ENCODE measurements at regions not wholly inside any gene's neighbourhood (a gene's known extent, or its start where the extent isn't known, plus 50 kb on each side); places are given as distances from the start of the nearest gene placed in this dataset.

GRCh38 chr12:111255261-111255660 is 113.6 kb downstream of the PHETA1 start:
- H3K4me3 ChIP-seq (ENCODE audit: low read depth in 1 of 3, low read length in 3 of 3): no peak overlapping the region
- WGBS, 3 donors: 62 to 69% (median 63%) methylated on average over 7 of the region's 7 CpGs
- H3K9me3 ChIP-seq (ENCODE audit: control insufficient read depth in 2 of 2, insufficient read depth in 1 of 2, low read depth in 1 of 2, low read length in 1 of 2): no peaks in the 10 kb centered on the region
- FAIRE-seq (no peak), DNase-seq (no peak)
- H3K27ac ChIP-seq (ENCODE audit: low read depth in 1 of 3, low read length in 2 of 3): no peak overlapping the region
- no peaks in the 10 kb centered on the region for H3K36me3 ChIP-seq (ENCODE audit: control insufficient read depth in 3 of 3, insufficient read depth in 2 of 3, low read depth in 1 of 3, low read length in 3 of 3)
- H3K27me3 ChIP-seq (ENCODE audit: control insufficient read depth in 3 of 3, insufficient read depth in 3 of 3, low read length in 3 of 3): peaks cover 0 to 7% (median 2%) of the 10 kb centered on the region in 3 donors
- H3K4me1 ChIP-seq (ENCODE audit: control insufficient read depth in 3 of 3, insufficient read depth in 2 of 3, low read depth in 1 of 3, low read length in 2 of 3): no peaks in the 10 kb centered on the region

DNA sequence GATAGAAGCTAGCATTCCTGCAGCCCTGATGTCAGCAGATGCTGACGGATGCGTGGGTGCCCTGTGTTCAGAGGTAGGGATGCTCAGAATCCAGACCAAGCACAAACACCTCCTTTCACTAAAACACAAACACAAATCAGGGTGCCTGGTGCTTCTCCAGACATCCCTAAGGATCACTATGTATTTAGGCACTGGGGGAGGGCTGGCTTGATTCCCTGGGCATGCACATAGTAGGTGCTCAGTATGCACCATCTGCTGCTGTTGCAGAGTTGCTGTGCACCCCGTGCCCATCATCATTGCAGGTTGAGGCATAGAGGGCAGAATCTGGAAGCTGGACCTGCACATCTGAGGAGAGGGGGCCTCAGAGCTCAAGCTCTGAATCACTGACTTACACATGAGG is 114.8 kb downstream of the PHETA1 start:
- 41 to 67% (median 54%) methylated on average over 3 of the region's 3 CpGs for WGBS, 3 donors
- Histone ChIP-seq H3K9me3 (ENCODE audit: control insufficient read depth in 2 of 2, insufficient read depth in 1 of 2, low read depth in 1 of 2, low read length in 1 of 2) (no peaks in the 10 kb centered on the region), H3K4me3 (ENCODE audit: low read depth in 1 of 3, low read length in 3 of 3) (no peak overlapping the region), H3K36me3 (ENCODE audit: control insufficient read depth in 3 of 3, insufficient read depth in 2 of 3, low read depth in 1 of 3, low read length in 3 of 3) (no peaks in the 10 kb centered on the region), H3K27ac (ENCODE audit: low read depth in 1 of 3, low read length in 2 of 3) (no peak overlapping the region), H3K4me1 (ENCODE audit: control insufficient read depth in 3 of 3, insufficient read depth in 2 of 3, low read depth in 1 of 3, low read length in 2 of 3) (no peaks in the 10 kb centered on the region), H3K27me3 (ENCODE audit: control insufficient read depth in 3 of 3, insufficient read depth in 3 of 3, low read length in 3 of 3) (peaks cover 0 to 7% (median 2%) of the 10 kb centered on the region in 3 donors)
- DNase-seq: no peak
- no peak for FAIRE-seq

DNA sequence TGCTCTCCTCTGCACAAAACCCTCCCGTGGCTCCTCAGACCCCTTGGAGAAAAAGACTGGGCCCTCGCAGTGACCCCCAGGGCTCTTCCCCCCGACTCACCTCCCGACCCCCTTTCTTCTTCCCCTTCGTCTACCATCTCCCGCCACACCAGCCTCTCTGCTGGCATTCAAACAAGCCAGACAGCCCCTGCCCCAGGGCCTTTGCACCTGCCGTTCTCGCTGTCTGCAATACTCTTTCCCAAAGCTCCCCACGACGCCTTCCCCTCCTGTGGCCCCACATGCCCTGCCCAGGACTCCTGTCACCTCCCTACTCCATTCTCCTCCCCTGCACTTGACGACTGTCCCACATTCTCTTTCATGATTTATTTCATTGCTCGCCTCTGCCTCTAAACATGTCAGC is 115.7 kb downstream of the PHETA1 start:
- DNase-seq: no peak
- no peak for FAIRE-seq
- Histone ChIP-seq H3K9me3 (ENCODE audit: control insufficient read depth in 2 of 2, insufficient read depth in 1 of 2, low read depth in 1 of 2, low read length in 1 of 2) (no peaks in the 10 kb centered on the region), H3K27me3 (ENCODE audit: control insufficient read depth in 3 of 3, insufficient read depth in 3 of 3, low read length in 3 of 3) (peaks cover 0 to 7% (median 2%) of the 10 kb centered on the region in 3 donors), H3K36me3 (ENCODE audit: control insufficient read depth in 3 of 3, insufficient read depth in 2 of 3, low read depth in 1 of 3, low read length in 3 of 3) (no peaks in the 10 kb centered on the region), H3K4me1 (ENCODE audit: control insufficient read depth in 3 of 3, insufficient read depth in 2 of 3, low read depth in 1 of 3, low read length in 2 of 3) (no peaks in the 10 kb centered on the region), H3K4me3 (ENCODE audit: low read depth in 1 of 3, low read length in 3 of 3) (no peak overlapping the region), H3K27ac (ENCODE audit: low read depth in 1 of 3, low read length in 2 of 3) (no peak overlapping the region)
- WGBS, 3 donors: 76 to 84% (median 81%) methylated on average over 10 to 12 of the region's 12 CpGs

DNA sequence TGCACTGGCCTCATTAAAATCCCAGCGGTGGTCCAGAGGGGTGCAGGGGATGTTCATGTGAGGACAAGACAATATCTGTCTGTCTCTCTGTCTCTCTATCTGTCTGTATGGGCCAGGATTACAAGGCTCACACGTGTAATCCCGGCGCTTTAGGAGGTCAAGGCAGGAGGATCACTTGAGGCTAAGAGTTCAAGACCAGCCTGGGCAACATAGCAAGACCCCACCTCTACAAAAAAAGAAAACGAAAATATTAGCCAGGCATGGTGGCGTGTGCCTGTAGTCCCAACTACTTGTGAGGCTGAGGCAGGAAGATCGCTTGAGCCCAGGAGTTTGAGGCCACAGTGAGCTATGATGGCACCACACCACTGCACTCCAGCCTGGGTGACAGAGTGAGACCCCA is 117.1 kb downstream of the PHETA1 start:
- DNase-seq: no peak
- no peaks in the 10 kb centered on the region for H3K4me1 ChIP-seq (ENCODE audit: control insufficient read depth in 3 of 3, insufficient read depth in 2 of 3, low read depth in 1 of 3, low read length in 2 of 3)
- WGBS, 3 donors: 85 to 90% (median 85%) methylated on average over 7 of the region's 7 CpGs
- no peaks in the 10 kb centered on the region for H3K9me3 ChIP-seq (ENCODE audit: control insufficient read depth in 2 of 2, insufficient read depth in 1 of 2, low read depth in 1 of 2, low read length in 1 of 2)
- H3K36me3 ChIP-seq (ENCODE audit: control insufficient read depth in 3 of 3, insufficient read depth in 2 of 3, low read depth in 1 of 3, low read length in 3 of 3): no peaks in the 10 kb centered on the region
- H3K4me3 ChIP-seq (ENCODE audit: low read depth in 1 of 3, low read length in 3 of 3): no peak overlapping the region
- H3K27ac ChIP-seq (ENCODE audit: low read depth in 1 of 3, low read length in 2 of 3): no peak overlapping the region
- peaks cover 0 to 7% (median 2%) of the 10 kb centered on the region in 3 donors for H3K27me3 ChIP-seq (ENCODE audit: control insufficient read depth in 3 of 3, insufficient read depth in 3 of 3, low read length in 3 of 3)
- no peak for FAIRE-seq

- DNase-seq (no peak), FAIRE-seq (no peak)
- no peaks in the 10 kb centered on the region for H3K36me3 ChIP-seq (ENCODE audit: control insufficient read depth in 3 of 3, insufficient read depth in 2 of 3, low read depth in 1 of 3, low read length in 3 of 3)
- WGBS, 3 donors: 80 to 84% (median 82%) methylated on average over 14 of the region's 14 CpGs
- H3K9me3 ChIP-seq (ENCODE audit: control insufficient read depth in 2 of 2, insufficient read depth in 1 of 2, low read depth in 1 of 2, low read length in 1 of 2): no peaks in the 10 kb centered on the region
- H3K27ac ChIP-seq (ENCODE audit: low read depth in 1 of 3, low read length in 2 of 3): no peak overlapping the region
- no peak overlapping the region for H3K4me3 ChIP-seq (ENCODE audit: low read depth in 1 of 3, low read length in 3 of 3)
- H3K27me3 ChIP-seq (ENCODE audit: control insufficient read depth in 3 of 3, insufficient read depth in 3 of 3, low read length in 3 of 3): peaks cover 0 to 10% (median 2%) of the 10 kb centered on the region in 3 donors
- H3K4me1 ChIP-seq (ENCODE audit: control insufficient read depth in 3 of 3, insufficient read depth in 2 of 3, low read depth in 1 of 3, low read length in 2 of 3): no peaks in the 10 kb centered on the region
Observed at GRCh38 chr12:111251058-111251730, 117.7 kb downstream of the PHETA1 start.

GRCh38 chr12:111250251-111250881 is 118.5 kb downstream of the PHETA1 start:
- Histone ChIP-seq H3K36me3 (ENCODE audit: control insufficient read depth in 3 of 3, insufficient read depth in 2 of 3, low read depth in 1 of 3, low read length in 3 of 3) (no peaks in the 10 kb centered on the region), H3K27me3 (ENCODE audit: control insufficient read depth in 3 of 3, insufficient read depth in 3 of 3, low read length in 3 of 3) (peaks cover 0 to 10% (median 2%) of the 10 kb centered on the region in 3 donors), H3K27ac (ENCODE audit: low read depth in 1 of 3, low read length in 2 of 3) (no peak overlapping the region), H3K4me1 (ENCODE audit: control insufficient read depth in 3 of 3, insufficient read depth in 2 of 3, low read depth in 1 of 3, low read length in 2 of 3) (no peaks in the 10 kb centered on the region), H3K4me3 (ENCODE audit: low read depth in 1 of 3, low read length in 3 of 3) (no peak overlapping the region), H3K9me3 (ENCODE audit: control insufficient read depth in 2 of 2, insufficient read depth in 1 of 2, low read depth in 1 of 2, low read length in 1 of 2) (peaks cover 0 to 3% of the 10 kb centered on the region in 2 donors)
- no peak for DNase-seq
- FAIRE-seq: no peak
- WGBS, 3 donors: 67 to 81% (median 73%) methylated on average over 11 of the region's 11 CpGs

- no peaks in the 10 kb centered on the region for H3K4me1 ChIP-seq (ENCODE audit: control insufficient read depth in 3 of 3, insufficient read depth in 2 of 3, low read depth in 1 of 3, low read length in 2 of 3)
- H3K27ac ChIP-seq (ENCODE audit: low read depth in 1 of 3, low read length in 2 of 3): no peak overlapping the region
- H3K27me3 ChIP-seq (ENCODE audit: control insufficient read depth in 3 of 3, insufficient read depth in 3 of 3, low read length in 3 of 3): peaks cover 0 to 10% (median 2%) of the 10 kb centered on the region in 3 donors
- peaks cover 0 to 3% of the 10 kb centered on the region in 2 donors for H3K9me3 ChIP-seq (ENCODE audit: control insufficient read depth in 2 of 2, insufficient read depth in 1 of 2, low read depth in 1 of 2, low read length in 1 of 2)
- H3K36me3 ChIP-seq (ENCODE audit: control insufficient read depth in 3 of 3, insufficient read depth in 2 of 3, low read depth in 1 of 3, low read length in 3 of 3): no peaks in the 10 kb centered on the region
- DNase-seq (no peak), FAIRE-seq (no peak)
- WGBS, 3 donors: 83 to 89% (median 85%) methylated on average over 6 of the region's 6 CpGs
- H3K4me3 ChIP-seq (ENCODE audit: low read depth in 1 of 3, low read length in 3 of 3): no peak overlapping the region
Observed at GRCh38 chr12:111249757-111250156, 119.1 kb downstream of the PHETA1 start.

- H3K36me3 ChIP-seq (ENCODE audit: control insufficient read depth in 3 of 3, insufficient read depth in 2 of 3, low read depth in 1 of 3, low read length in 3 of 3): no peaks in the 10 kb centered on the region
- 70 to 71% (median 71%) methylated on average over 10 of the region's 10 CpGs for WGBS, 3 donors
- peaks cover 0 to 9% (median 2%) of the 10 kb centered on the region in 3 donors for H3K27me3 ChIP-seq (ENCODE audit: control insufficient read depth in 3 of 3, insufficient read depth in 3 of 3, low read length in 3 of 3)
- FAIRE-seq: no peak
- no peak overlapping the region for H3K4me3 ChIP-seq (ENCODE audit: low read depth in 1 of 3, low read length in 3 of 3)
- H3K4me1 ChIP-seq (ENCODE audit: control insufficient read depth in 3 of 3, insufficient read depth in 2 of 3, low read depth in 1 of 3, low read length in 2 of 3): no peaks in the 10 kb centered on the region
- no peak overlapping the region for H3K27ac ChIP-seq (ENCODE audit: low read depth in 1 of 3, low read length in 2 of 3)
- H3K9me3 ChIP-seq (ENCODE audit: control insufficient read depth in 2 of 2, insufficient read depth in 1 of 2, low read depth in 1 of 2, low read length in 1 of 2): peaks cover 0 to 9% of the 10 kb centered on the region in 2 donors
- DNase-seq: no peak
Observed at GRCh38 chr12:111249018-111249370, 119.9 kb downstream of the PHETA1 start.

All from small intestine (tissue), 7 donors.